Heart left ventricle (tissue), 16 donors: ENCODE measurements at regions not wholly inside any gene's neighbourhood (a gene's known extent, or its start where the extent isn't known, plus 50 kb on each side); places are given as distances from the start of the nearest gene placed in this dataset.

ENCODE experiments used
- ATAC-seq, 4 donors: fragments of 200-7000 bp; cut with Tn5 transposase; one replicate each; pipeline ENCODE4 v1.9.1; 2020 to 2022; ENCODE audit warnings: moderate library complexity in 4 of 4, mild to moderate bottlenecking in 3 of 4, moderate number of reproducible peaks in 1 of 4
- DNase-seq, 5 donors: peaks; one replicate each; pipeline ENCODE4 v3.0.0-alpha.2; 2020
- H3K27ac ChIP-seq, 12 donors: fragments of 200-600 bp; sonication (generic) in 4 of 12; one replicate each; pipeline versions ENCODE4 v1.5.0 to v1.8.0; 2016 to 2022; ENCODE audit warnings: mild to moderate bottlenecking in 2 of 12
- H3K27me3 ChIP-seq, 9 donors: fragments of 200-600 bp; sonication (generic) in 2 of 9; one replicate each; pipeline versions ENCODE4 v1.5.1 to v1.8.0; 2016 to 2022; ENCODE audit warnings: mild to moderate bottlenecking in 3 of 9
- H3K36me3 ChIP-seq, 9 donors: fragments of 200-600 bp; sonication (generic) in 2 of 9; one replicate each; pipeline versions ENCODE4 v1.5.0 to v1.8.0; 2018 to 2022; ENCODE audit warnings: mild to moderate bottlenecking in 2 of 9
- H3K4me1 ChIP-seq, 12 donors: fragments of 200-600 bp; sonication (generic) in 4 of 12; one replicate each; pipeline versions ENCODE4 v1.5.0 to v1.8.0; 2016 to 2022; ENCODE audit warnings: mild to moderate bottlenecking in 3 of 12
- H3K4me3 ChIP-seq, 12 donors: fragments of 200-600 bp; sonication (generic) in 4 of 12; one replicate each; pipeline versions ENCODE4 v1.5.0 to v1.8.0; 2017 to 2022; ENCODE audit warnings: mild to moderate bottlenecking in 9 of 12, moderate library complexity in 4 of 12
- H3K9me3 ChIP-seq, 12 donors: fragments of 200-600 bp; sonication (generic) in 4 of 12; one replicate each; pipeline versions ENCODE4 v1.5.0 to v1.8.0; 2016 to 2022; ENCODE audit warnings: mild to moderate bottlenecking in 1 of 12
- CTCF ChIP-seq, 12 donors: fragments of 200-600 bp; sonication (generic) in 4 of 12; IDR thresholded peaks; one replicate each; pipeline versions ENCODE4 v1.5.0 to v1.8.0; 2018 to 2022; ENCODE audit warnings: antibody characterized with exemption in 12 of 12, mild to moderate bottlenecking in 5 of 12
- POLR2A ChIP-seq, 2 donors: fragments of 450-650 bp; IDR thresholded peaks; one replicate each; pipeline ENCODE4 v1.6.1; 2017; ENCODE audit warnings: antibody characterized with exemption in 2 of 2, mild to moderate bottlenecking in 2 of 2, moderate library complexity in 2 of 2
- WGBS, 4 donors: extraction: QIAGEN DNeasy Blood & Tissue Kit in 2 of 4; methylation state at CpG; one replicate each; pipeline versions ENCODE4 v1.1.5 to v1.1.7; 2013 to 2018; 5-methylcytosine and 5-hydroxymethylcytosine counted together
- intact Hi-C, 10 donors: fragments of 100-400 bp; cut with DNase I; formaldehyde crosslinking; loops; one replicate each; pipeline versions ENCODE4 v1.11.1 to v1.14.2; 2022
- donor health status: ischemic (EF 13 %, LVEDD 7.1; RV severe dilation, severe dysfunction).
- donor health status: healthy with polysubstance abuse.
- donor health status: DM: no; HTN: yes; CAD: no.
- donor health status: DM: no; HTN: no; CAD: no.
- donor health status: ischemic (EF 25% LVEDD 6.9; RV normal size, moderate dysfunction).
- donor health status: ischemic (EF 25% LVEDD 5.7; RV mildly dilated, moderate dysfunction).
- donor health status: healthy.
- donor health status: DM: yes; HTN: yes; CAD: no.
- donor health status: ischemic (EF 35%, LVEDD 5.7; RV mildly dilated, moderate dysfunction).
- donor health status: nonischemic (EF 11% LVEDD 7.7; RV severe dilation, severe dysfunction).
- donor health status: DM: yes; HTN: yes; CAD: no.
- donor health status: PGD.
- donor health status: ischemic (EF 29% LVEDD 5.4; RV normal size, mild dysfunction).
- donor health status: nonischemic (EF 23%, LVEDD 6.1; RV moderate dilation, normal function).

GRCh38 chr10:78993261-78993945 is 75.4 kb upstream of the ZMIZ1 start:
- ATAC-seq = no peak

GRCh38 chr10:78995987-78996791 is 72.6 kb upstream of the ZMIZ1 start:
- no peak for TF ChIP-seq POLR2A (IDR thresholded peaks at IDR 0.05)
- TF ChIP-seq CTCF (IDR thresholded peaks at IDR 0.05) = no peak
- H3K27ac ChIP-seq = no peak overlapping the region
- H3K36me3 ChIP-seq = no peaks in the 10 kb centered on the region
- no peaks in the 10 kb centered on the region for H3K27me3 ChIP-seq
- intact Hi-C loops = no loop called here
- ATAC-seq (no peak), DNase-seq (peak in 1 of 5 donors; percentile 28)
- 89 to 93% (median 91%) methylated on average over 14 of the region's 14 CpGs for WGBS, 4 donors
- H3K4me3 ChIP-seq = no peak overlapping the region
- peaks cover 0 to 15% (median 0%) of the 10 kb centered on the region in 12 donors for H3K4me1 ChIP-seq
- H3K9me3 ChIP-seq = no peaks in the 10 kb centered on the region

More at GRCh38 chr10:78993261-78993945, 75.4 kb upstream of the ZMIZ1 start:
- TF ChIP-seq CTCF (IDR thresholded peaks at IDR 0.05) (no peak), POLR2A (IDR thresholded peaks at IDR 0.05) (no peak)
- H3K27me3 ChIP-seq = no peaks in the 10 kb centered on the region
- peaks cover 0 to 8% (median 0%) of the 10 kb centered on the region in 12 donors for H3K4me1 ChIP-seq
- H3K9me3 ChIP-seq = peaks cover 0 to 6% (median 0%) of the 10 kb centered on the region in 12 donors
- DNase-seq = peak in 1 of 5 donors; percentile 33
- H3K27ac ChIP-seq = no peak overlapping the region
- no peaks in the 10 kb centered on the region for H3K36me3 ChIP-seq
- intact Hi-C loops = no loop called here
- 85 to 95% (median 91%) methylated on average over 9 to 10 of the region's 10 CpGs for whole genome bisulfite sequencing, 4 donors
- H3K4me3 ChIP-seq = no peak overlapping the region

- DNase-seq (peak in 1 of 5 donors; percentile 43), ATAC-seq (no peak)
Observed at GRCh38 chr10:78996792-78997129, 72.0 kb upstream of the ZMIZ1 start.

More at GRCh38 chr10:78996792-78997129, 72.0 kb upstream of the ZMIZ1 start:
- intact Hi-C loops = no loop called here
- WGBS, 4 donors = 84 to 90% (median 88%) methylated on average over 3 of the region's 3 CpGs
- H3K36me3 ChIP-seq = no peaks in the 10 kb centered on the region
- no peak overlapping the region for H3K27ac ChIP-seq
- TF ChIP-seq CTCF (IDR thresholded peaks at IDR 0.05) (no peak), POLR2A (IDR thresholded peaks at IDR 0.05) (no peak)
- no peak overlapping the region for H3K4me3 ChIP-seq
- H3K9me3 ChIP-seq = no peaks in the 10 kb centered on the region
- H3K27me3 ChIP-seq = no peaks in the 10 kb centered on the region
- peaks cover 0 to 18% (median 0%) of the 10 kb centered on the region in 12 donors for H3K4me1 ChIP-seq
